A549 (cell line): ENCODE measurements at regions not wholly inside any gene's neighbourhood (a gene's known extent, or its start where the extent isn't known, plus 50 kb on each side); places are given as distances from the start of the nearest gene placed in this dataset.

Source experiments
- ATAC-seq, 2 experiments: fragments of 200-7000 bp in 1 of 2; fragments of >200 bp in 1 of 2; cut with Nextera tagmentation in 1 of 2; cut with Tn5 transposase in 1 of 2; 3 replicates each; pipeline versions ENCODE4 v1.8.0 to v1.9.1; 2018 to 2020; ENCODE audit warnings: mild to moderate bottlenecking in 1 of 2, moderate library complexity in 1 of 2
- CTCF ChIA-PET: fragments of 300-600 bp; sonication (Branson Sonifier 250); formaldehyde crosslinking; extraction: SDS; loops from one replicate; lab custom pipeline; 2021; ENCODE audit warnings: antibody characterized with exemption, inconsistent platforms; lab: Yijun Ruan, JAX
- POLR2A ChIA-PET: fragments of 350-600 bp; formaldehyde crosslinking; extraction: SDS; loops from one replicate; lab custom pipeline; 2021; ENCODE audit warnings: antibody characterized with exemption, inconsistent platforms; lab: Yijun Ruan, JAX
- DNase-seq, 2 experiments: peaks; one replicate each; pipeline versions ENCODE4 v3.0.0 to v3.0.0-alpha.2; 2011 to 2016; ENCODE audit warnings: low read depth in 1 of 2, low spot score in 1 of 2
- FAIRE-seq: peaks from 2 replicates; lab custom pipeline; 2011; peaks lifted over from hg19 to GRCh38; lab: Jason Lieb, UNC
- H3K27ac ChIP-seq, 2 experiments: fragments of >200 bp; sonication (Bioruptor Twin); formaldehyde crosslinking; 3 replicates each; pipeline ENCODE4 v1.5.1; 2016 to 2017
- H3K4me1 ChIP-seq: fragments of >200 bp; sonication (Bioruptor Twin); formaldehyde crosslinking; 3 replicates; pipeline ENCODE4 v1.6.1; 2016
- H3K4me2 ChIP-seq: fragments of >200 bp; sonication (Bioruptor Twin); formaldehyde crosslinking; 3 replicates; pipeline ENCODE4 v1.6.1; 2016
- H3K4me3 ChIP-seq: fragments of >200 bp; sonication (Bioruptor Twin); formaldehyde crosslinking; 3 replicates; pipeline ENCODE4 v1.5.1; 2016
- H3K9me3 ChIP-seq: fragments of >200 bp; sonication (Bioruptor Twin); formaldehyde crosslinking; 3 replicates; pipeline ENCODE4 v1.6.1; 2016
- BHLHE40 ChIP-seq: IDR thresholded peaks from 2 replicates; pipeline ENCODE4 v1.6.1; 2012; ENCODE audit warnings: low read depth, low read length, inconsistent platforms
- CHD4 ChIP-seq: fragments of 200-600 bp; sonication (generic); IDR thresholded peaks from 2 replicates; pipeline ENCODE4 v1.6.1; 2016; ENCODE audit warnings: antibody characterized with exemption, mild to moderate bottlenecking, borderline replicate concordance
- E2F6 ChIP-seq: IDR thresholded peaks from 2 replicates; pipeline ENCODE4 v1.6.1; 2012; ENCODE audit warnings: low read depth, borderline replicate concordance
- EHF ChIP-seq: fragments of 250-450 bp; sonication (Bioruptor Pico); IDR thresholded peaks from 2 replicates; pipeline ENCODE4 v1.5.0; 2020; ENCODE audit warnings: mild to moderate bottlenecking
- EHMT2 ChIP-seq: fragments of 200-600 bp; sonication (generic); IDR thresholded peaks from 2 replicates; pipeline ENCODE4 v1.6.1; 2016; ENCODE audit warnings: antibody characterized with exemption, low read depth, mild to moderate bottlenecking, moderate library complexity
- EP300 ChIP-seq, 2 experiments: fragments of >200 bp; sonication (Bioruptor Twin); formaldehyde crosslinking; IDR thresholded peaks; 2 replicates in 1 of 2; 3 replicates in 1 of 2; pipeline ENCODE4 v1.6.1; 2016 to 2017
- FOSB ChIP-seq: fragments of 250-450 bp; sonication (Bioruptor Pico); IDR thresholded peaks from 2 replicates; pipeline ENCODE4 v1.5.0; 2020; ENCODE audit warnings: mild to moderate bottlenecking, moderate library complexity
- HDAC2 ChIP-seq: fragments of 200-600 bp; sonication (generic); IDR thresholded peaks from 2 replicates; pipeline ENCODE4 v1.6.1; 2016
- HOXB5 ChIP-seq: fragments of 250-450 bp; sonication (Bioruptor Pico); IDR thresholded peaks from 2 replicates; pipeline ENCODE4 v1.5.0; 2020; ENCODE audit warnings: mild to moderate bottlenecking, moderate library complexity
- JUN ChIP-seq, 2 experiments: fragments of >200 bp; sonication (Bioruptor Twin); formaldehyde crosslinking; IDR thresholded peaks; 2 replicates in 1 of 2; 3 replicates in 1 of 2; pipeline ENCODE4 v1.6.1; 2016 to 2017
- JUNB ChIP-seq: fragments of >200 bp; sonication (Bioruptor Twin); formaldehyde crosslinking; IDR thresholded peaks from 2 replicates; pipeline ENCODE4 v1.6.1; 2016
- MAFK ChIP-seq: fragments of 450-650 bp; IDR thresholded peaks from 2 replicates; pipeline ENCODE4 v1.6.1; 2014; ENCODE audit not compliant: partially characterized antibody
- MYC ChIP-seq: IDR thresholded peaks from 2 replicates; pipeline ENCODE4 v1.6.1; 2012; ENCODE audit warnings: mild to moderate bottlenecking, inconsistent platforms, low read length, improper control_type of control experiment, borderline replicate concordance
- NR3C1 ChIP-seq: fragments of >200 bp; sonication (Bioruptor Twin); formaldehyde crosslinking; IDR thresholded peaks from 3 replicates; pipeline ENCODE4 v1.6.1; 2017
- PBX3 ChIP-seq: IDR thresholded peaks from 2 replicates; pipeline ENCODE4 v1.6.1; 2012
- PHF8 ChIP-seq: fragments of 200-600 bp; sonication (generic); IDR thresholded peaks from 2 replicates; pipeline ENCODE4 v1.6.1; 2016; ENCODE audit warnings: low read depth, mild to moderate bottlenecking, antibody characterized with exemption, moderate library complexity, borderline replicate concordance
- POLR2A ChIP-seq: IDR thresholded peaks from 2 replicates; pipeline ENCODE4 v1.6.1; 2012; ENCODE audit warnings: mild to moderate bottlenecking, low read length
- RAD21 ChIP-seq, 2 experiments: fragments of >200 bp in 1 of 2; sonication (Bioruptor Twin) in 1 of 2; formaldehyde crosslinking in 1 of 2; IDR thresholded peaks in 1 of 2; conservative IDR thresholded peaks in 1 of 2; 2 replicates in 1 of 2; 3 replicates in 1 of 2; pipeline ENCODE4 v1.6.1; 2012 to 2018; ENCODE audit warnings: inconsistent platforms in 1 of 2
- RARB ChIP-seq: fragments of 250-450 bp; sonication (Bioruptor Pico); IDR thresholded peaks from 2 replicates; pipeline ENCODE4 v1.8.0; 2021; ENCODE audit warnings: mild to moderate bottlenecking, moderate library complexity
- RCOR1 ChIP-seq: fragments of 150-350 bp; IDR thresholded peaks from 2 replicates; pipeline ENCODE4 v1.6.1; 2014; ENCODE audit warnings: antibody characterized with exemption, low read length, low read depth
- RFX5 ChIP-seq: fragments of 450-650 bp; IDR thresholded peaks from 2 replicates; pipeline ENCODE4 v1.7.1; 2014; ENCODE audit warnings: antibody characterized with exemption, mild to moderate bottlenecking, moderate library complexity
- RNF2 ChIP-seq: fragments of 200-600 bp; sonication (generic); IDR thresholded peaks from 2 replicates; pipeline ENCODE4 v1.6.1; 2016; ENCODE audit warnings: low read depth, mild to moderate bottlenecking, antibody characterized with exemption, moderate library complexity, borderline replicate concordance
- TFCP2L1 ChIP-seq: fragments of 250-450 bp; sonication (Bioruptor Pico); IDR thresholded peaks from 2 replicates; pipeline ENCODE4 v1.5.0; 2021; ENCODE audit warnings: mild to moderate bottlenecking
- WGBS: methylation state at CpG from one replicate; pipeline ENCODE4 v1.1.6; 2017; ENCODE audit errors: missing lambda C conversion rate; 5-methylcytosine and 5-hydroxymethylcytosine counted together
- TF ChIP-seq, protein P1 (sequence below): IDR thresholded peaks from 2 replicates; pipeline ENCODE4 v1.6.1; 2012
- TF ChIP-seq, protein P2 (sequence below): fragments of >200 bp; sonication (Bioruptor Twin); formaldehyde crosslinking; IDR thresholded peaks from 3 replicates; pipeline ENCODE4 v1.6.1; 2016
- TF ChIP-seq, protein P3 (sequence below): fragments of 250-450 bp; sonication (Bioruptor Pico); IDR thresholded peaks from 2 replicates; pipeline ENCODE4 v1.5.0; 2021; ENCODE audit warnings: mild to moderate bottlenecking, moderate library complexity, borderline replicate concordance

- ATAC-seq (no peak), FAIRE-seq (no peak), DNase-seq (no peak)
- 0 out of 3 replicates have a peak, but pooled peaks cover 8% of the 10 kb centered on the region for H3K9me3 ChIP-seq
- WGBS = 71% methylated on average over 3 of the region's 3 CpGs
- no peaks in the 10 kb centered on the region for H3K4me1 ChIP-seq
- POLR2A ChIA-PET = no interaction called here
- CTCF ChIA-PET = interaction anchor here (1.4 kb wide), 1 partner anchor 102 kb away, joined by 4 read pairs; no protein-coding TSS in a partner anchor
- H3K4me3 ChIP-seq = no peak overlapping the region
- no peak overlapping the region for H3K4me2 ChIP-seq
- TF ChIP-seq RAD21 (conservative IDR thresholded peaks at IDR 0.05 in 1 of 2, IDR thresholded peaks at IDR 0.05 in 1 of 2) (no peak), PBX3 (no peak), EP300 (IDR thresholded peaks at IDR 0.05) (no peak), CHD4 (no peak), TFCP2L1 (CRISPR knock-in tag) (no peak), MAFK (no peak), BHLHE40 (no peak), POLR2A (no peak), RCOR1 (no peak), JUNB (no peak), HDAC2 (no peak), EHF (no peak)
- TF ChIP-seq, protein P1, sequence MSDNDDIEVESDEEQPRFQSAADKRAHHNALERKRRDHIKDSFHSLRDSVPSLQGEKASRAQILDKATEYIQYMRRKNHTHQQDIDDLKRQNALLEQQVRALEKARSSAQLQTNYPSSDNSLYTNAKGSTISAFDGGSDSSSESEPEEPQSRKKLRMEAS = no peak
- TF ChIP-seq, protein P2, sequence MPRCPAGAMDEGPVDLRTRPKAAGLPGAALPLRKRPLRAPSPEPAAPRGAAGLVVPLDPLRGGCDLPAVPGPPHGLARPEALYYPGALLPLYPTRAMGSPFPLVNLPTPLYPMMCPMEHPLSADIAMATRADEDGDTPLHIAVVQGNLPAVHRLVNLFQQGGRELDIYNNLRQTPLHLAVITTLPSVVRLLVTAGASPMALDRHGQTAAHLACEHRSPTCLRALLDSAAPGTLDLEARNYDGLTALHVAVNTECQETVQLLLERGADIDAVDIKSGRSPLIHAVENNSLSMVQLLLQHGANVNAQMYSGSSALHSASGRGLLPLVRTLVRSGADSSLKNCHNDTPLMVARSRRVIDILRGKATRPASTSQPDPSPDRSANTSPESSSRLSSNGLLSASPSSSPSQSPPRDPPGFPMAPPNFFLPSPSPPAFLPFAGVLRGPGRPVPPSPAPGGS = no peak
- TF ChIP-seq, all 56 proteins: peak for 0
- H3K27ac ChIP-seq = no peak overlapping the region
Measured at GRCh38 chr2:240335061-240335460, 100.4 kb upstream of the GPC1 start.

DNA sequence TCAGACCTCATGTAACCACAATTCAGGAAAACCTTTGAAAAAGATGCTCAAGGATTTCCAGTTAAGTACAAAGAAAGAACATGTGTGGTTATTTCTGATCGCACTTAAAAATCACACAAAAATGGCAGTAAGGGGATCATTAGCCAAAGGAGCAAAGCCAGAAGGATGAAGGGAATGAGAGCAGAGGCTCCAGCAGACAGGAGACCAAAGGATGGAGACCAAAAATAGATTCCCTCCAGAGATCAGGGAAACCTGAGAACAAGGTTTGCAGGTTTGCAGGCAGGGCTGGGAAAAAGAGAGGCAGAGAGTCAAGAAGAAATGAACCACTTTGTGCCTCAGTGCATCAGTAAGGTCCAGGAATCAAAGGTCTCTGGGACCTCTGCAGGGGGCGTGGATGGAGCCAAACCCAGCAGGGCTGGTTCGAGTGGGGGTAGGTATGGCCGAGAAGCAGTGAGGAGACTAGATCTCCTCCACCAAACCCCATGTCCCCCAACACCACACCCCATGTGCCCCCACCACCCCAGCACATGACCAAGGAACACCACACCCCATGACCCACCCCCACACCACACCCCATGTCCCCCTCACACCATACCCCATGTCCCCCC lies 98.5 kb upstream of the GPC1 start:
- H3K4me2 ChIP-seq = no peak overlapping the region
- H3K4me3 ChIP-seq = no peak overlapping the region
- CTCF ChIA-PET = interaction anchor here (1.5 kb wide), 1 partner anchor 12 kb away, joined by 4 read pairs; no protein-coding TSS in a partner anchor
- 0 out of 3 replicates have a peak, but pooled peaks cover 7% of the 10 kb centered on the region for H3K9me3 ChIP-seq
- 50% methylated on average over 4 of the region's 4 CpGs for WGBS
- H3K27ac ChIP-seq = no peak overlapping the region
- FAIRE-seq (no peak), ATAC-seq (no peak), DNase-seq (no peak)
- TF ChIP-seq EHMT2 (no peak), RNF2 (no peak), RFX5 (no peak), NR3C1 (no peak), FOSB (CRISPR knock-in tag) (no peak), PHF8 (no peak), JUN (IDR thresholded peaks at IDR 0.05) (no peak), MYC (no peak), E2F6 (no peak), RCOR1 (no peak), POLR2A (no peak), RARB (CRISPR knock-in tag) (no peak), HOXB5 (CRISPR knock-in tag) (no peak)
- TF ChIP-seq, protein P3, sequence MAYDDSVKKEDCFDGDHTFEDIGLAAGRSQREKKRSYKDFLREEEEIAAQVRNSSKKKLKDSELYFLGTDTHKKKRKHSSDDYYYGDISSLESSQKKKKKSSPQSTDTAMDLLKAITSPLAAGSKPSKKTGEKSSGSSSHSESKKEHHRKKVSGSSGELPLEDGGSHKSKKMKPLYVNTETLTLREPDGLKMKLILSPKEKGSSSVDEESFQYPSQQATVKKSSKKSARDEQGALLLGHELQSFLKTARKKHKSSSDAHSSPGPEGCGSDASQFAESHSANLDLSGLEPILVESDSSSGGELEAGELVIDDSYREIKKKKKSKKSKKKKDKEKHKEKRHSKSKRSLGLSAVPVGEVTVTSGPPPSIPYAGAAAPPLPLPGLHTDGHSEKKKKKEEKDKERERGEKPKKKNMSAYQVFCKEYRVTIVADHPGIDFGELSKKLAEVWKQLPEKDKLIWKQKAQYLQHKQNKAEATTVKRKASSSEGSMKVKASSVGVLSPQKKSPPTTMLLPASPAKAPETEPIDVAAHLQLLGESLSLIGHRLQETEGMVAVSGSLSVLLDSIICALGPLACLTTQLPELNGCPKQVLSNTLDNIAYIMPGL (CRISPR knock-in tag) = no peak
- POLR2A ChIA-PET = no interaction called here
- no peaks in the 10 kb centered on the region for H3K4me1 ChIP-seq
